Stromal cell of bone marrow (primary cell): ENCODE measurements at regions not wholly inside any gene's neighbourhood (a gene's known extent, or its start where the extent isn't known, plus 50 kb on each side); places are given as distances from the start of the nearest gene placed in this dataset.

Source experiments
- DNase-seq: peaks from one replicate; pipeline ENCODE4 v3.0.0-alpha.2; 2012; ENCODE audit warnings: low read depth

DNA sequence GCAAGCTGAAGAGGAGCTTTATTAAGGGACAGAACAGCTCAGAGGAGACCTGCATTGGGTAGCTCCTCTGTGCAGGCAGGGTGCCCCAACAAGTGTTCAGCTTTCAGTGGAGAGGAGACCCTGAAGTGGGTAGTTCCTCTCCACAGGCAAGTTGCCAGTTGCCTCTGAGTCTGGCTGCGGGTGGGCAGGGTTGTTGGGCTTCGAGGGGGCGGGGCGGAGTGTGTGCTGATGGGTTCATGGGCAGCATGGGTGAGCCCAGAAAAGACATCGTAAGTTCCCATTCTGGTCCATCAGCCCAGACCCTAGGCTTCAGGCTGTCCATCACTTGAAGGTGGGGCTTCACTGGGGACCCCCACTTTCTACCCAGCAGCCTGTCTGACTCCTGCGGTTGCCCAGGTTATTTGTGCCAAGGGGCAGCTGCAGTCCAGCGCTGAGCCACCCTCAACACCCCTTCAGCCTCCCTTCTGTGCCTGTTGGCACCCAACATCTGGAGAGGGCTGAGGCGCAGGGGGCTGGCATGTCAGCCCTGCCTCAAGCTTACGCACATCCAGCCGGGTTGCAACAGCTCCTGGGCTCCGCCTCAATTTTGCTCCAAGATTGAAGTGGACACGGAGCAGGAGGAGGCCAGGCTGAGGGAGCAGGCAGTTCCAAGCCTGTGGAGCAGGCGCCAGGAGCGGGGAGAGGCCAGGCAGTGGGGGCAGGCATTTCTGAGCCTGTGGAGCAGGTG lies 350.5 kb upstream of the PCDH20 start:
- no peak for DNase-seq

DNA sequence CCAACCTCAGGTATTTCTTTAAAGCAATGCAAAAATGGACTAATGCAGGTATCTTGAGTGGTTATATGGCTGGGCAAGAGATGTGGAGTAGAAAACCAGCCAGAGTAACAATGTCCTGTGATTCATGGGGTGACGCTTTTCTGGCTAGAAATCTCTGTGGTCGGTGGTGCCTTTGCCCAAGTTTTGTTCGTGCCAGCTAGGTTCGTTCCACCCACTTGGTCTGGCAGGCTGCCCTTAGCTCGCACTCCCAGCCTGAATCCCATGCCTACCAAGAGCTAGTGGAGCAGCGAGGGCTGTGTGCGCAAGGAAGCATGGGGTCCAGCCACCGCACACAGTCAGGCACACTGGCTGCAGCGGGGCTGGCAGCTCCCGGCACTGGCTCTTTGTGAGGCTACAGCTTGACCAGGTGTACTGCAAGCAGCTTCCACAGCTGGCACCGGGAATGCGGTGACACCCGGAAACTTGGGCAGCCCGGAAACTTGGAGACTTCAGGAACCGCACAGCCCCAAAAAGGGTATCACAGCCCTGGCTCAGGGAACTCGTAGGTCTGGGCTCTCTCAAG lies 349.6 kb upstream of the PCDH20 start:
- DNase-seq, result no peak

DNA sequence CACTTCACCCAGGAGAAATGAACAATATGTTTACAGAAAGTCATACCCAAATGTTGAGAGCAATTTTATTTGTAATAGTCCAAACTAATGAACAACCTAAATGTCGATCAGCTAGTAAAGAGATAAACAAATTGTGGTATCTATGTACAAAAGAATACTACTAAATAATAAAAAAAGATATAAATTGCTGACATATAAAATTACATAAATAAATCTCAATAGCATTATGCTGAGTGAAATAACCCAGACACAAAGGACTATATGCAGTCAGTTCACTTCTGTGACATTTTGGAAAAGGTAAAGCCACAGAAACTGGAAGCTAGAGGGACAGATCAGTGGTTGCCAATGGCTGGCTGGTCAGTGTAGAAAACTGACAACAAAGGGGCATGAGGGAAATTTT lies 346.0 kb upstream of the PCDH20 start:
- DNase-seq, result no peak

DNA sequence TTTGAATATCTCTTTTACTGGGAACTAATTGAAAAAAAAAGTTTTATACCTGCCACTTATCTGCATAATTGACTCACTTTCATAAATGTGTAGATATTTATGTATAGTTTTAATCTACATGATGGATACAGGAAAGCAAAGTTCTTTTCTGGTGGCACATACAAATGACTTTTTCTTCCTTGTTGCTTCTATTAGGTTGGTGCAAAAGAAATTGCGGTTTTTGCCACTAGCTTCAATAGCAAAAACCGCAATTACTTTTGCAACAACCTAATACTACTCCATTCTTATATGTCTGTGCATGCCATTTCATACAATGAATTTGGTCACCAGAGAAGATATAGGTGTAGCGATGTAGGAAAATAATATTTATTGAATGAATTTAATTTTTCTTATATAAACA lies 344.5 kb upstream of the PCDH20 start:
- no peak for DNase-seq

DNA sequence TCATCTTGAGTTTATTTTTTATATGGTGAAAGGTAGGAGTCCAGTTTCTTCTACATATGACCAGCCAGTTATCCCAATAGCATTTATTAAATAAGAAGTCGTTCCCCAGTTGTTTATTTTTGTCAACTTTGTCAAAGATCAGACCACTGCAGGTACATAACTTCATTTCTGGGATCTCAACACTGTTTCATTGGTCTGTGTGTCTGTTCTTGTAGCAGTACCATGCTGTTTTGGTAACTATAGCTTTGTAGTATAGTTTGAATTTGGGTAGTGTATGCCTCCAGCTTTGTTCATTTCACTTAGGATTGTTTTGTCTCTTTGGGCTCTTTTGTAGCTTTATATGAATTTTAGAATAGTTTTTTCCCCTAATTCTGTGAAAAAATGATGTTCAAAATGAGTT lies 340.4 kb upstream of the PCDH20 start:
- no peak for DNase-seq

DNA sequence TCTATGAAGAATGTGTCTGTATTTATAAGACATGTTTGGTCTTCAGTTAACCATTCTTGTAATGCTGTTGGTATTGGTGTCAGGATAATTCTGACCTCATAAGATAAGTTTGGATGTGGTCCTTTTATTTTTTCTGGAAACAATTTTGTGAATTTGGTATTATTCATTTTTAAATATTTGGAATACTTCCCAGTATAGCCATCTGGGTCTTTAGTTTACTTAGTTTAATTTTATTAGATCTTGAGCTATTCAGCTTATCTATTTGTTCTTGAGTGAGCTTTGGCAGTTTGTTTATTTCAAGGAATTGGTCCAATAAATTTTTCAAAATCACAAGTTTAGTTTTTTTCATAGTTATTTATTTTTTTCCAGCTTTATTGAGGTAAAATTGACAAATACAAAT lies 335.4 kb upstream of the PCDH20 start:
- DNase-seq, result no peak

DNA sequence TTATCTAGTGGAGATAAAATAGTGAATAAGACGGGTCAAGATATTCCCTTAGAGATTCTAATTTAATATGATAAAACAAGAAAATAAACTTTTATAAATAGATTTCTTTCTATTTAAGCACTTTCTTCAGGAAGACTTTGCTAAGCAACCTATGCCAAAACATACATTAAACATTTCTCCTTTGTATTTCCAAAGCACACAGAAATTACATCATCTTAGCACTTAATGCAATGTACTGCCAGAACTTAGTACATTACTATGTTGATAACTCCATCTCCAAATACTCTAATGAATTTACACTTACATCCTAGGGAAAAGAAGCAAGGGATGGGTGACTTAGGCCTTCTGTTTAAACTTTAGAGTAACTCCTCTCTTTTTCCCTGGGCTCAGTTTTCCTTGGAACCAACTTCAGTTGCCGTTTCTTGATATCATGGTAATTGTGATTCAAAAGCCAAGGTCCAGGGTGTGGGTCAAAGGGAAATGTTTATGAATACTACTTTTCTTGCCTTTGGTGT lies 322.6 kb upstream of the PCDH20 start:
- no peak for DNase-seq

DNA sequence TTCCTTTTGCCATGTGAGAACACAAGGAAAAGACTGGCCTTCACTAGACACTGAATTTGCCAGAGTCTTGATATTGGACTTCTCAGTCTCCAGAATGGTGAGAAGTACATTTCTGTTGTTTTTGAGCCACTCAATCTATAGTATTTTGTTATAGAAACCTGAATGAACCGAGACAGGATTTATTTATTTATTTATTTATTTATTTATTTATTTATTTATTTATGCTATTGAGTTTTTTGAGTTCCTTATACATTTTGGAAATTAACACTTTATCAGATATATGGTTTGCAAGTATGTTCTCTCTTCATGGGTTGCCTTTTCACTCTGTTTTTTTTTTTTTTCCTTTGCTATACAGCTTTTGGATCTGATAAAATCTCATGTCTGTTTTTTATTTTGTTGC lies 319.0 kb upstream of the PCDH20 start:
- DNase-seq, result no peak

DNA sequence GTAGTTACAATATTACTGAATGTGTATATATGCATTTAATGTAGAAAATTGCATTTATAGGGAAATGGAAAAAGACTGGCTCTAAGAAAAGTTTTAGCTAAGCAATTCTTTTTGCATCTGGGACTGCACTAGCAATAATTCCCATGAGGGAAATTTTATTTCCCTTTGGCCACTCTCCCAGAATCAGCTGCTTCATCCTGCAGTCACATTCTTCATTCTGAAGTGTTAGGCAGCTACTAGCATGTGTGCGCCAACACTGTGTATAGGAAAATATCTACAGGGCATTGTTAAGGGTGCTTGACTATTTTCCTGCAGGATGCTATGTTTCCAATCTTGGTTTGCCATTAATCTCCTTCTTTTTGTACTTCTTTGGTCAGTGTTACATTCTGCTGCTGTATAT lies 312.8 kb upstream of the PCDH20 start:
- DNase-seq, result peak; percentile 4

DNA sequence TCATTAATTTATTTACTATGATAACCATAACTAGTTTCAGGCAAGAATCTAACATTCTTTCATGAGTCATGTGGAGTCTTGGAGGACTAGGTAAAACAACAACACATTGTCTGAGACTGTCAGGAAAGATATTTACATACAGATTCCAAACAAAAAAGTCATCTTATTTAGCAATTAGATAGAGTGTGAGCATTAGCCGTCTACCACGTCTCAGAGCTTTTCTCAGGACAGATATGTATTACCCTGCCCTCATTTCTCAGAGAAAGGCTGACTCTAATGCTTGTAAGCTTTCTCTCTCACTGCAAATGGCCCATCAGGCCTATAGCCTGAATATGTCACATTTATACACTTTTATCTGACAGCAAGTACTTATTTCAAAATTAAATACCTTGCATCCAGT lies 312.1 kb upstream of the PCDH20 start:
- DNase-seq, result no peak

DNA sequence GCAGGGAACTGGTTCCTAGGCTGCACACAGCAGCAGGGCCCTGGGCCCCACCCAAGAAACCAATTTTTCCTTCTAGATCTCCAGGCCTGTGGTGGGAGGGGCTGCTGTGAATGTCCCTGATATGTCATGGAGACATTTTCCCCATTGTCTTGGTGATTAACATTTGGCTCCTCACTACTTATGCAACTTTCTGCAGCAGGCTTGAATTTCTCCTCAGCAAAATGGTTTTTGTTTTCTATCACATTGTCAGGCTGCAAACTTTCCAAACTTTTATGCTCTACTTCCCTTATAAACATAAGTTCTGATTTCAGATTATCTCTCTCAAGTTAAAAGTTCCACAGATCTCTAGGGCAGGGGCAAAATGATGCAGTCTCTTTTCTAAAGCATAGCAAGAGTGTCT lies 310.2 kb upstream of the PCDH20 start:
- no peak for DNase-seq

DNA sequence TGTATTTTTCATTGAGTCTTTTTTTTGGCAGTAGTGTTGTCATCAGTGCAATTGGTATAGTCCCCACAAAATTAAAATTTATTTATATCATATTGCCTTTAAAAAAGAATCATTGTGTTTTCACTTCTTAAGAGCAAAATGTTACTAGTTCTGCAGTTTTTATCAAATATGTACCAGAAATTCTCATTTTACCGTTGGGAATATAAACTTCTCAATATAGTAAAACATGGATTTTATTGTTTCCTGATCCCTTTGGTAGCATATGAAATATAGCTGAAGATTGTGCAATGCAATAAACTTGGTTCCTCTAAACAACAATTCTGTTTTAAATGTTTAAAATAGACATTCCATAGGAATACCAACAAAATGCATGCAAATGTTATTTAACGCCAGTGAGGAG lies 306.5 kb upstream of the PCDH20 start:
- DNase-seq, result no peak

DNA sequence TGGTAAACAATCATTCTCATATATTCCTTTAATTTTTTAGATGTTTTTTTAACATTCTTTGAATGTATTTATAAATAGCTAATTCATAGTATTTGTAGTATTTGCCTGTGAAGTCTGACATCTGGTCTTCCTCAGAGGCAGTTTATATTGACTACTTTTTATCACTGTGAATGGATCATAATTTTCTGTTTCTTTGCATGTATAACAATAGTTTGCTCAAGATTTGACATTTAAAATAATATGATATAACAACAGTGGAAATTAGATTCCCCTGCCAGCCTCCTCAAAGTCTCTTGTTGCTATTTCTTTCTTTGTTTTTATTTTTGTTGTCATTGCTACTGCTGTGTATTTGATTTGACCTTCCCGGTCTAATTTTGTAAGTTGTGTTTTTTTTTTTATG lies 297.0 kb upstream of the PCDH20 start:
- DNase-seq, result no peak

DNA sequence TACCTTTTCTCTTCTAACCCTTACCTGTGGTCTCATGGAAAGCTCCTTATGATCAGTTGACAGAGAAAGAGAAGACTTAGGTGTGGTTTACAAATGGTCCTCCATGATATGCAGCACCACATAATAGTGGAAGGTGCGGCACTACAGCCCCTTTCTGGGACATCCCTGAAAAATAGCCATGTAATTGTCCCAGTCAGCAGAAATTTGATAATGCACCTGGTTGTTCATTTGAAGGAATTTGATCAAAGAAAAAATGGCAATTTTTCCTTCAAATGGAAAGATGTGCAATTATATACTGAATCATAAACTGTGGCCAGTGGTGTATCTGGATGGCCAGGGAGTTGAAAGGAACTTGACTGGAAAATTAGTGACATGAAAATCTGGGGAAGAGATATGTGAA lies 293.6 kb upstream of the PCDH20 start:
- DNase-seq, result no peak

DNA sequence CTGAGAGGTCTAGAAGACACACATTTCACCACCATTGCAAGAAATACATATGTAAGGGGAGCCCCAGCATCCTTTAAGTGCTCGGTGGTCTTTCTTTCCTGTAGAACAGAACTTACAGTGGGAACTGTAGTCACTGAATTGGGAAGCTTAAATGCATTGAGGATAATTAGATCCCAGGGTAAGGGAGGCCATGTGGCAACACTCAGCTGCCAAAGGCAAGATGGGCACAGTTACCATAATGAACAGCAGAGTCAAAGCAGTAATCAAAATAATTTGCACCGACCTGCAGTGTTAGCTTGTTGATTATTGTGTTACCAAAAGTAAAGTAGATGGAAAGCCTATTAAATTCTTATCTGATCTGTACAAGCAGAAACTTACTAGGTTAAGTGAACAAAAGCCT lies 291.2 kb upstream of the PCDH20 start:
- no peak for DNase-seq

DNA sequence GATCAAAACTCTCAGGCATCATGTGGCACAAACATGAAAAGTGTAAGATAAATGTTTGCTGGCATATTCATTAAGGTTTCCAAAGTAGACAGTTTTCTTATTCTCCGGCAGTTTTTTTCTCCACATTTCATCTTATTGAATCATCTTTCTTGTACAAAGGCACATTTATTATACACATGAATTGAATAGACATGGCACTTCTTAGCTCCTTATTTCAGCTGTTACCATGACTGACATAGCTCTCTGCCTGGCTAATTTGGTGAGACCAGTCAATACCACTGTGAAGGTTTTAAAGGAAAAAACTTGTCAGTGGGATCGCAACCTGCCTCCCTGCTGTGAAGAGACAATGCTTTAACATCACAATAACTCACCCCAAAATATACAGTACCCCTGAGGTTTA lies 285.0 kb upstream of the PCDH20 start:
- no peak for DNase-seq

DNA sequence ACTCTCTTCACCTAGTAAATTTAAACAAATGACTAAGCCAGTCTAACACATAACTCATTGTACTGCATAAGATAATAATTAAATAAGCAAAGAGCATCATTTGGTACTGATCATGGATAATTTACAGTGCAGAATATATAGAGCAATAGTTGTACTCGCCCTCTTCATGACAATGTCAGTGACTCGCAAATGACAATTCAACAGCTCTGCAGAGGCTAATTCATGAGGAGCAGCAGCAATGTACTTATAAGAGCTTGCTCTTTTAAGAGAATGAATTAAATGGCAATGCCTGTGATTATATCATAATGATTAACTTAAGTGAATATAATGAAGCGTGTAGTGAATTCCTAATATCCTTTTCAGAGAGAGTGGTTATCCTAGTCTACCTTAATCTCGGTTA lies 284.5 kb upstream of the PCDH20 start:
- DNase-seq, result no peak

DNA sequence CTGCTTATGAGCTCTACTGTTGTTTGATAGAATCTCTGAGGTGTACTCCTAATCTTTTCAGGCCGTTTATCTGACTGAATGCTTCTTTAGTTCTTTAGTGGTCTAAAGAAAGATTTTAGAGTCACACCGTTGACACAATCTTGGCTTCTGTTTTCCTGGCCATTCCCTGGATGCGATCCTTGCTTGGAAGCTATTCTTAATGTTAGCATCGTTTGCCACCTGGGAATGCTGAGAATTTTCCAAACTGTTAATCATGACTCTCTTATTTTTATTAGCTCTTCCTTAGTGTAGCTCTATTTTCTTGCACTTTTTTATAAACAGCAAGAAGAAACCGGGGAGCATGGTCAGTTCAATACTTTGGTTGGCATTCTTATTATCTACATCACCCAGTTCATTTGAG lies 281.0 kb upstream of the PCDH20 start:
- no peak for DNase-seq

DNA sequence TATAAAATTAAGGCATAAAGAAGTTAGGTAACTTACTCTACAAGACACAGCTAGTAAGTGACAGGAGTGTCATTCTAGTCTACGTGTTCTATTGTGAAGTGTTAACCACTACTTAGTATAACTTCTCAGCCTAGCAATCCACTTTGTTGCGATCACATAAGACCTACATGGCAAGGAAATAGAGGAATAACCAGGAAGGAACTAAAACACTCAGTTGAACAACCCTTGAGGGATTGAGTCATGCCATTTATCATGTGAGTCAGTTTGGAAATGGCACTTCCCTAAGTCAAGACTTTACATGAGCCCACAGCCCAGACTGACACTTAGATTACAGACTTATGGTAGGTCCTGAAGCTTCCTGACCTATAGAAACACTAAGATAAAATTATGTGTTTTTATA lies 279.5 kb upstream of the PCDH20 start:
- DNase-seq, result no peak

DNA sequence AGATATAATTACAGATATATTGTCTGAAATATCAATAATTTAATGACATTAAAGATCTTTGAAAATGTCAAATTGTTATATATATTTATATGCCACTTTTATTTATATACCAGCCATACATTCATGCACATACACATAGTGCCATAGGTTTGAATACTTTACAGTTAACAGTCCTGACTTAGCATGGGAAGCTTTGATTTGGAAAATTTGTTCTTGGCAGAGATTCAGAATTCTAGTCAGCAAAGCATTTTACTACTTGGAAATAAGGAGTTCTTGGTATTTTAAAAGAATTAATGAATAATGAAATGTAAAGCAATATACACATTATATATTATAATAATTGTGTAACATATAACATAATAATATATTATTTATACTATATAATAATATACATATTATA lies 277.0 kb upstream of the PCDH20 start:
- DNase-seq, result no peak

DNA sequence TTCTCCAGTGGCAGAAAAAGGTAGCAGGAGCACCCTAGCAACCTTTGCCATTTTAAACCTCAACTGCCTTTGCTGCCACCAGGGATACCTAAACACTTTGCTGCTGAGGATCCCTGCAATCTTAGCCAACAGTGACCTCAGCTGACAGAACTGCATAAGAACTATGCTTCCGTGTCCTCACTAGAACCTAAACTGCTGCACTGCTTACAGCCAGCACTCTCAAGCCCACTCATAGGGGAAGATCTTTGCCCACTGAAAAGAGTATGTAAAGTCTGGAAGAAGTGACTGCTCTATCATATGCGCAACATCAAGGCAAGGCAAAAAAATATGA lies 270.0 kb upstream of the PCDH20 start:
- DNase-seq, result no peak

DNA sequence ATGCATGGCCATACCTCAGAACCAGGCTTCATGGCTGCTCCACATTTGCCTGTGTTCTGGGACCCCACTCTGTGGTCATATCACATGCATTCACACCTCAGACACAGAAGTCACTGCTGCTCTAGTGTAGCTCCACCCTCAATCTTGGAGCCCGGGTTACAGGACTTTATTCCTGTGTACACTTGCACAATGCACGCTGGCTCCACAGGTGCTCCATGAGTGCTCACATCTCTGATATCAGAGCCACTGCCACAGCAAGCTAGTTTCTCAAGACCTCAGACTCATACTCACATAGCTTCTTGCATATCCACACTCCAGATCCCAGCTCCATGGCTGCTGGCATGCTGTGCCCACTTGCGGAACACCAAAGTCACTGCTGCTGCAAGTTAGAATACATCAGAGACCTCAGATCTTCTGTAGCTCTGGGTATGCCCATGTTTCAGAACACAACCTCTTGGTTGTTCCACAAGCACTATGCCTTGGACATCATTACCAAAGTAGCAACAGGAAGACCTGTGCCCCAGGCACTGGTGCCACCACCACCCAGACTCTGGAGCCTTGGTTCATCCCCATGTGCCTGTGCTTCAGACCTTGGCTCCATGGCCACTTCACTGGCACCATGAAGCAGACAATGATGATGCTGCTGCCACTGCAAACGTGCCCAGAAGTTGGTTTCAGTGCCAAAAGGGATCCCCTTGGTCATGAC lies 269.5 kb upstream of the PCDH20 start:
- DNase-seq, result no peak

DNA sequence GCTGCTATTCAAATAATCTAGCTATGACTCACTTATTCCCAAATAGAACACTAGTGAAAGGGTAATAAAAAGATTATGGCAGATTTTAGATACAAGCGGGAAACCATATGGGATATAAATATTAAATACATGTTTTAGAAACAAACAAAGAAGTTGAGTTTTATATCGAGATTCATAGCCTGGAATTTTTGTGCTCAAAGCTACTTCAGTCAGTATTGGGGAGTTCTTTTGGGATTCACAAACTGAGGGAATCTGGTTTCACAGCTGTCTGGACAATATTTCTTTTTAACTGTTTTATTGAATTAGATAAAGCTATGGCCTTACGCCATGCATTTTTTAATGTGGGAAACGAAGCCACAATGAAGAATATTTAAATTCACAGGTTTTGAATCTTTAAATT lies 257.1 kb upstream of the PCDH20 start:
- DNase-seq, result no peak
